IMR-90 (cell line): ENCODE measurements at regions not wholly inside any gene's neighbourhood (a gene's known extent, or its start where the extent isn't known, plus 50 kb on each side); places are given as distances from the start of the nearest gene placed in this dataset.

ENCODE experiments used
- ATAC-seq: fragments of 200-7000 bp; cut with Tn5 transposase; 2 replicates; pipeline ENCODE4 v1.9.1; 2020; ENCODE audit warnings: low read depth, mild to moderate bottlenecking, moderate library complexity
- BruUV-seq: library from RNA; stranded (reverse); fragments of 400-500 nt; replicated peaks from 2 replicates; lab custom pipeline; 2021; lab: Mats Ljungman, UMichigan
- CTCF ChIA-PET: fragments of 300-600 bp; formaldehyde crosslinking; extraction: SDS; loops from one replicate; lab custom pipeline; 2021; ENCODE audit warnings: antibody characterized with exemption; lab: Yijun Ruan, JAX
- POLR2A ChIA-PET: fragments of 300-600 bp; sonication (Branson Sonifier 250); formaldehyde crosslinking; loops from one replicate; lab custom pipeline; 2022; ENCODE audit warnings: antibody characterized with exemption; ENCODE audit not compliant: unreplicated experiment; lab: Charles Lee
- DNase-seq: peaks from one replicate; pipeline ENCODE4 v3.0.0; 2013
- H2AFZ ChIP-seq: replicated peaks from 2 replicates; pipeline ENCODE3; 2013; ENCODE audit warnings: low read length, mild to moderate bottlenecking; ENCODE audit not compliant: poor library complexity
- H2AK5ac ChIP-seq: 2 replicates; pipeline ENCODE4 v1.6.1; 2013; ENCODE audit warnings: low read depth, low read length, inconsistent platforms
- H2AK9ac ChIP-seq: replicated peaks from 2 replicates; pipeline ENCODE3; 2013; ENCODE audit warnings: mild to moderate bottlenecking, low read depth, low read length, moderate library complexity; ENCODE audit not compliant: poor library complexity
- H2BK120ac ChIP-seq: 2 replicates; pipeline ENCODE4 v1.6.1; 2013; ENCODE audit warnings: low read depth, low read length, inconsistent platforms
- H2BK15ac ChIP-seq: 3 replicates; pipeline ENCODE4 v1.6.1; 2013; ENCODE audit warnings: low read depth, low read length, inconsistent platforms
- H2BK20ac ChIP-seq: 2 replicates; pipeline ENCODE4 v1.6.1; 2013; ENCODE audit warnings: low read depth, mild to moderate bottlenecking, inconsistent platforms, low read length, moderate library complexity
- H2BK5ac ChIP-seq: 2 replicates; pipeline ENCODE4 v1.6.1; 2013; ENCODE audit warnings: mild to moderate bottlenecking, low read depth, low read length, inconsistent platforms; ENCODE audit not compliant: poor library complexity, severe bottlenecking
- H3K14ac ChIP-seq: replicated peaks from 2 replicates; pipeline ENCODE4 v1.6.1; 2013; ENCODE audit warnings: low read depth, low read length, inconsistent platforms
- H3K18ac ChIP-seq: 2 replicates; pipeline ENCODE4 v1.6.1; 2013; ENCODE audit warnings: low read depth, low read length, control low read depth
- H3K23ac ChIP-seq: 2 replicates; pipeline ENCODE4 v1.6.1; 2013; ENCODE audit warnings: low read depth, low read length, inconsistent platforms
- H3K27ac ChIP-seq: 2 replicates; pipeline ENCODE4 v1.5.1; 2013; ENCODE audit warnings: mild to moderate bottlenecking, control low read depth, low read length; ENCODE audit not compliant: insufficient read depth
- H3K27me3 ChIP-seq: 2 replicates; pipeline ENCODE4 v1.6.1; 2013; ENCODE audit warnings: low read length; ENCODE audit not compliant: control insufficient read depth, insufficient read depth
- H3K36me3 ChIP-seq: 2 replicates; pipeline ENCODE4 v1.6.1; 2013; ENCODE audit warnings: low read length, mixed read lengths; ENCODE audit not compliant: control insufficient read depth, insufficient read depth
- H3K4ac ChIP-seq: 2 replicates; pipeline ENCODE4 v1.6.1; 2013; ENCODE audit warnings: low read depth, low read length, inconsistent platforms
- H3K4me1 ChIP-seq: 2 replicates; pipeline ENCODE4 v1.6.1; 2013; ENCODE audit warnings: low read length, mixed read lengths; ENCODE audit not compliant: control insufficient read depth, insufficient read depth
- H3K4me2 ChIP-seq: 2 replicates; pipeline ENCODE4 v1.6.1; 2013; ENCODE audit warnings: low read depth, mild to moderate bottlenecking, control low read depth, low read length, moderate library complexity
- H3K4me3 ChIP-seq: 2 replicates; pipeline ENCODE4 v1.5.1; 2013; ENCODE audit warnings: low read depth, mild to moderate bottlenecking, control low read depth, low read length, moderate library complexity; ENCODE audit not compliant: insufficient read depth
- H3K56ac ChIP-seq: 2 replicates; pipeline ENCODE4 v1.6.1; 2013; ENCODE audit warnings: low read length, inconsistent platforms; ENCODE audit not compliant: insufficient read depth; ENCODE audit errors: extremely low read depth
- H3K79me1 ChIP-seq, 2 experiments: 2 replicates each; pipeline ENCODE4 v1.6.1; 2013; ENCODE audit warnings: low read length in 2 of 2, inconsistent platforms in 1 of 2, low read depth in 1 of 2
- H3K9ac ChIP-seq: 2 replicates; pipeline ENCODE4 v1.6.1; 2013; ENCODE audit warnings: low read depth, low read length, control low read depth
- H3K9me1 ChIP-seq: 2 replicates; pipeline ENCODE4 v1.6.1; 2013; ENCODE audit warnings: low read length, inconsistent platforms; ENCODE audit not compliant: insufficient read depth
- H3K9me3 ChIP-seq: 2 replicates; pipeline ENCODE4 v1.6.1; 2013; ENCODE audit warnings: low read length; ENCODE audit not compliant: control insufficient read depth, insufficient read depth
- H4K20me1 ChIP-seq: 2 replicates; pipeline ENCODE4 v1.6.1; 2013; ENCODE audit warnings: low read length, inconsistent platforms; ENCODE audit not compliant: insufficient read depth
- H4K5ac ChIP-seq: 2 replicates; pipeline ENCODE4 v1.6.1; 2013; ENCODE audit warnings: mild to moderate bottlenecking, low read depth, low read length, control low read depth
- H4K8ac ChIP-seq, 2 experiments: 2 replicates each; pipeline ENCODE4 v1.6.1; 2013; ENCODE audit warnings: low read depth in 2 of 2, low read length in 2 of 2, control low read depth in 1 of 2, inconsistent platforms in 1 of 2
- H4K91ac ChIP-seq: 2 replicates; pipeline ENCODE4 v1.6.1; 2013; ENCODE audit warnings: low read depth, low read length, inconsistent platforms; ENCODE audit not compliant: insufficient read depth
- BHLHE40 ChIP-seq: fragments of 150-350 bp; IDR thresholded peaks from 2 replicates; pipeline ENCODE4 v1.6.1; 2016; ENCODE audit warnings: mild to moderate bottlenecking, low read depth, low read length
- CEBPB ChIP-seq: IDR thresholded peaks from 2 replicates; pipeline ENCODE4 v1.6.1; 2012; ENCODE audit warnings: low read depth, low read length, improper control_type of control experiment
- CHD1 ChIP-seq: IDR thresholded peaks from 2 replicates; pipeline ENCODE4 v1.6.1; 2012; ENCODE audit warnings: low read depth, low read length, improper control_type of control experiment
- CTCF ChIP-seq: conservative IDR thresholded peaks from 2 replicates; pipeline ENCODE4 v1.5.1; 2012; ENCODE audit warnings: mild to moderate bottlenecking, low read depth, low read length, improper control_type of control experiment
- ELK1 ChIP-seq: fragments of 150-350 bp; IDR thresholded peaks from 2 replicates; pipeline ENCODE4 v1.6.1; 2016; ENCODE audit warnings: low read depth, mild to moderate bottlenecking, low read length, moderate library complexity, borderline replicate concordance
- FOS ChIP-seq: fragments of 150-350 bp; IDR thresholded peaks from 2 replicates; pipeline ENCODE4 v1.6.1; 2016; ENCODE audit warnings: low read depth, low read length
- MAFK ChIP-seq: IDR thresholded peaks from 2 replicates; pipeline ENCODE4 v1.6.1; 2012; ENCODE audit warnings: low read depth, low read length, improper control_type of control experiment
- MAZ ChIP-seq: IDR thresholded peaks from 2 replicates; pipeline ENCODE4 v1.6.1; 2012; ENCODE audit warnings: low read depth, mild to moderate bottlenecking, low read length, improper control_type of control experiment, moderate library complexity, borderline replicate concordance
- MXI1 ChIP-seq: IDR thresholded peaks from 2 replicates; pipeline ENCODE4 v1.6.1; 2012; ENCODE audit warnings: low read depth, mild to moderate bottlenecking, low read length, moderate library complexity, borderline replicate concordance
- NFE2L2 ChIP-seq: fragments of 150-350 bp; IDR thresholded peaks from 2 replicates; pipeline ENCODE4 v1.6.1; 2016; ENCODE audit warnings: low read depth, mild to moderate bottlenecking, low read length
- POLR2A ChIP-seq: IDR thresholded peaks from 2 replicates; pipeline ENCODE4 v1.6.1; 2012; ENCODE audit warnings: mild to moderate bottlenecking, low read depth, low read length
- RAD21 ChIP-seq: IDR thresholded peaks from 2 replicates; pipeline ENCODE4 v1.6.1; 2012; ENCODE audit warnings: low read length, improper control_type of control experiment
- RCOR1 ChIP-seq: IDR thresholded peaks from 2 replicates; pipeline ENCODE4 v1.6.1; 2012; ENCODE audit warnings: mild to moderate bottlenecking, low read length, improper control_type of control experiment; ENCODE audit not compliant: insufficient replicate concordance
- RFX5 ChIP-seq: IDR thresholded peaks from 2 replicates; pipeline ENCODE4 v1.8.0; 2012; ENCODE audit warnings: low read depth, mild to moderate bottlenecking, low read length, moderate library complexity
- SMC3 ChIP-seq: fragments of 150-350 bp; IDR thresholded peaks from 2 replicates; pipeline ENCODE4 v1.6.1; 2016; ENCODE audit warnings: low read depth, mild to moderate bottlenecking, antibody characterized with exemption, low read length, moderate library complexity
- USF2 ChIP-seq: fragments of 150-350 bp; IDR thresholded peaks from 2 replicates; pipeline ENCODE4 v1.6.1; 2017; ENCODE audit warnings: mild to moderate bottlenecking, antibody characterized with exemption, low read length, low read depth
- WGBS, 2 experiments: methylation state at CpG; one replicate each; pipeline versions ENCODE4 v1.1.5 to v1.1.7; 2013; ENCODE audit warnings: missing lambda C conversion rate in 2 of 2; ENCODE audit not compliant: insufficient read length in 1 of 2; ENCODE audit errors: extremely low coverage in 2 of 2; 5-methylcytosine and 5-hydroxymethylcytosine counted together
- dilution Hi-C: fragments of 300-500 bp; cut with HindIII; formaldehyde crosslinking; loops from one replicate; pipeline ENCODE4 v1.14.3; 2018; ENCODE audit warnings: low sequenced_read_pairs; ENCODE audit not compliant: unreplicated experiment
- in situ Hi-C: fragments of 300-500 bp; cut with MboI; formaldehyde crosslinking; loops from 3 replicates; pipeline ENCODE4 v1.14.3; 2019; ENCODE audit warnings: low sequenced_read_pairs, inconsistent platforms, mixed read lengths
- intact Hi-C: fragments of 100-400 bp; cut with micrococcal nuclease; formaldehyde crosslinking; loops from 2 replicates; pipeline ENCODE4 v1.10.0; 2022

GRCh38 chr4:56243107-56243506 lies 144.2 kb downstream of the AASDH start:
- H3K4me3 ChIP-seq: no peak overlapping the region
- CTCF ChIA-PET: no interaction called here
- no peak overlapping the region for H4K8ac ChIP-seq
- H3K79me1 ChIP-seq: no peaks in the 10 kb centered on the region
- H2BK15ac ChIP-seq: no peak overlapping the region
- H2AK5ac ChIP-seq: no peak overlapping the region
- WGBS, 2 experiments: no CpG with 5 or more reads among the region's 2 CpGs
- H3K9me3 ChIP-seq: no peaks in the 10 kb centered on the region
- no peaks in the 10 kb centered on the region; the same call in none of the 2 replicates for H3K27me3 ChIP-seq
- H3K27ac ChIP-seq: no peak overlapping the region
- H3K23ac ChIP-seq: no peak overlapping the region
- POLR2A ChIA-PET: no interaction called here
- in situ Hi-C loops (no loop called here), intact Hi-C loops (no loop called here), dilution Hi-C loops (no loop called here)
- H4K20me1 ChIP-seq: no peaks in the 10 kb centered on the region
- no peak overlapping the region for H2BK20ac ChIP-seq
- ATAC-seq: no peak
- TF ChIP-seq MXI1 (no peak), POLR2A (no peak), MAZ (no peak), RAD21 (no peak), USF2 (no peak), ELK1 (no peak), SMC3 (no peak), MAFK (no peak), CHD1 (no peak), CTCF (no peak), FOS (no peak), BHLHE40 (no peak), CEBPB (no peak), RCOR1 (no peak), NFE2L2 (no peak), RFX5 (no peak)
- no peak overlapping the region for H2BK120ac ChIP-seq
- H3K18ac ChIP-seq: no peak overlapping the region
- H4K91ac ChIP-seq: no peak overlapping the region
- H3K56ac ChIP-seq: no peak overlapping the region
- H3K9ac ChIP-seq: no peak overlapping the region
- no peak for DNase-seq
- no peaks in the 10 kb centered on the region for H3K4me1 ChIP-seq
- no peaks in the 10 kb centered on the region for H3K36me3 ChIP-seq
- no peak overlapping the region for H2AFZ ChIP-seq
- no peak overlapping the region for H3K4ac ChIP-seq
- no peak overlapping the region for H2AK9ac ChIP-seq
- H2BK5ac ChIP-seq: no peak overlapping the region
- no peak overlapping the region for H3K4me2 ChIP-seq
- H3K9me1 ChIP-seq: no peaks in the 10 kb centered on the region
- BruUV-seq: no TSS peak
- no peak overlapping the region for H4K5ac ChIP-seq
- H3K14ac ChIP-seq: no peak overlapping the region
